HG03139 (cell line): ENCODE measurements at regions not wholly inside any gene's neighbourhood (a gene's known extent, or its start where the extent isn't known, plus 50 kb on each side); places are given as distances from the start of the nearest gene placed in this dataset.

Experiments used
- ATAC-seq: cut with Tn5 transposase; IDR thresholded peaks from one replicate; pipeline ENCODE4 v1.9.1; 2021; ENCODE audit not compliant: unreplicated experiment

- no peak for ATAC-seq
These were observed 155.1 kb upstream of the RAI14 start for GRCh38 chr5:34501016-34501415.

- no peak for ATAC-seq
These were observed 154.3 kb upstream of the RAI14 start for GRCh38 chr5:34501840-34502239.

- no peak for ATAC-seq
These were observed 153.5 kb upstream of the RAI14 start for GRCh38 chr5:34502581-34502980.

GRCh38 chr5:34503379-34504253 lies 152.5 kb upstream of the RAI14 start:
- no peak for ATAC-seq

GRCh38 chr5:34504967-34505366 lies 151.2 kb upstream of the RAI14 start:
- no peak for ATAC-seq

- ATAC-seq = no peak
These were observed 150.4 kb upstream of the RAI14 start for GRCh38 chr5:34505731-34506130.

GRCh38 chr5:34507933-34508332 lies 148.2 kb upstream of the RAI14 start:
- ATAC-seq = no peak

- ATAC-seq = no peak
These were observed 146.7 kb upstream of the RAI14 start for GRCh38 chr5:34509392-34509791.

GRCh38 chr5:34510002-34510401 lies 146.1 kb upstream of the RAI14 start:
- no peak for ATAC-seq

- ATAC-seq = no peak
These were observed 145.1 kb upstream of the RAI14 start for GRCh38 chr5:34511063-34511462.

GRCh38 chr5:34511481-34511880 lies 144.6 kb upstream of the RAI14 start:
- ATAC-seq = no peak

- ATAC-seq = no peak
These were observed 144.2 kb upstream of the RAI14 start for GRCh38 chr5:34511915-34512314.

- no peak for ATAC-seq
These were observed 140.0 kb upstream of the RAI14 start for GRCh38 chr5:34516166-34516565.

- no peak for ATAC-seq
These were observed 139.4 kb upstream of the RAI14 start for GRCh38 chr5:34516686-34517085.

GRCh38 chr5:34517249-34517648 lies 138.9 kb upstream of the RAI14 start:
- no peak for ATAC-seq

GRCh38 chr5:34519489-34520220 lies 136.5 kb upstream of the RAI14 start:
- no peak for ATAC-seq

GRCh38 chr5:34521628-34522290 lies 134.4 kb upstream of the RAI14 start:
- ATAC-seq = no peak

- ATAC-seq = peak; percentile 91
These were observed 133.3 kb upstream of the RAI14 start for GRCh38 chr5:34522599-34523386.

GRCh38 chr5:34523387-34523726 lies 132.8 kb upstream of the RAI14 start:
- peak; percentile 15 for ATAC-seq

- no peak for ATAC-seq
These were observed 132.0 kb upstream of the RAI14 start for GRCh38 chr5:34524123-34524522.

GRCh38 chr5:34525761-34526160 lies 130.4 kb upstream of the RAI14 start:
- ATAC-seq = no peak
